Mesenteric fat pad (tissue), 1 donor: ENCODE measurements at regions not wholly inside any gene's neighbourhood (a gene's known extent, or its start where the extent isn't known, plus 50 kb on each side); places are given as distances from the start of the nearest gene placed in this dataset.

Source experiments
- DNase-seq: peaks from one replicate; pipeline ENCODE4 v3.0.0-alpha.2; 2020; ENCODE audit warnings: low spot score
- donor health status: DM: yes; HTN: yes; CAD: no.

DNA sequence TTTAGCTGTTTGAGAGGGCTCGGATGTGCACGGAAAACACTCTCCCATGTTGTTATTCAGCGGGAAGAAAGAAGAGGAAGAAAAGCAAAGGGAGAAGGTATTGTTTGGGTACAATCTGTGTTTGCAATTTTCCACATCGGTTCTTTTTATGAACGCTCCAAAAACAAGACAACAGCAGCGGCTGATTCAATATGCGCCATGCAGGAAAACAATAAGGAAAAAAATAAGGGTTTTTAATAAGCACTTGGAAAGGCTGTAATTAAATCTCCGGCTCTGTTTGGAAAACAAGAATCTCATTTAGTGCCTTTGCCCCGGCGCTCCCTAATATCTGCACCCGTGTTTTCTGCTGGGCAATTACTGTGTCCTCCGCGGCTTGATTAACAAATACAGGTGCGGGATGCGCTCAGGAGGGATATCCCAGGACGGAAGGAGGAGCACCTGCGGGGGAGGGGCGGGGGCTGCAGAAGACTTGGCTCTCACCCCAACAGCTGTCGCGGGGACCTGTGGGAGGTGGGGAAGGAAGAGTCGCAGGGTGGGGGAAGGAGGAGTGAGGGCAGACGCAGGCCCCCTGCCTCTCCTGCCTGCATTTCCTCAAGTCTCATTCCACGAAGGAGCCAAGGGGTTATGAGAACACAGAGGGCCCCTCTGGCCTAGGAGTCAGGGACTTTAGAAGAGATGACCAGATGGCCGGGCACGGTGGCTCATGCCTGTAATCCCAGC is 181.5 kb upstream of the PODXL start:
- DNase-seq: no peak

DNA sequence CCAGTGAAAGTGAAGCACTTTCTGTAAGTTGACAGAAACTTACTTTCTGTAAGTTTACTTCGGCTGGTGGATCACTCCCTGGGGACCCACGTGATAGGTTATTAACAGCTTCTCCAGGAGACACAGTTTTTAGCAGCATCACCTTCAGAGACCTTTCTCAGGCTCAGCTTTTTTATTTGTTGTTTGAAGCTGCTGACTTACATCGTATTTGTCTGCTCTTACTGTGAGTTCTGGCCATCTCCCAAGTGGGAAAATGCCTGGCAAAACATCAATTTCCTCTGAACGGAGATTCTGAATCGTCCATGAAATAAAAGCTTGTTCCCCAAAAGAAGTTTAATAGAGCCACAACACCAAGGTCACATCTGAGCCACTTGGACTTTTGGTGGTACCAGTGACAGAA is 178.7 kb upstream of the PODXL start:
- no peak for DNase-seq

DNA sequence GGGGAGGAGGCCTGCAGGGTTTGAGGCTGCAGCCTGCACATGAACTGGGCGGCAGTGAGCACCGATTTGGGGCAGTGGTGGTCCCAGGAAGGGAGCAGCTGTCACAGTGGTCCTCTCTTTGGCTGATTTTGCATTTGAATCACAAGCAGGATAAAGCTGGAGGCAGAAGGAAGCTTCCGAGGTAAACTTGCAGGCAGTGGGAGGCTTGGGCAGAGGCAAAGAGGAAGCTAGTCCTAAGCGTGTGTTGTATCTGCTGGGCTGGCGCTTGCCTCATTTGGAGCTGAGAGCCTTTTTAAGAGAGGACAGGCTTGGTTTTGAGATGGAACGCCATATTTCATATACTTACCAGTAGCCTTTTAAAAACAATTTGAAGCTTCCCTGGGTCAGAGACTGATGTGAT is 177.2 kb upstream of the PODXL start:
- no peak for DNase-seq

DNA sequence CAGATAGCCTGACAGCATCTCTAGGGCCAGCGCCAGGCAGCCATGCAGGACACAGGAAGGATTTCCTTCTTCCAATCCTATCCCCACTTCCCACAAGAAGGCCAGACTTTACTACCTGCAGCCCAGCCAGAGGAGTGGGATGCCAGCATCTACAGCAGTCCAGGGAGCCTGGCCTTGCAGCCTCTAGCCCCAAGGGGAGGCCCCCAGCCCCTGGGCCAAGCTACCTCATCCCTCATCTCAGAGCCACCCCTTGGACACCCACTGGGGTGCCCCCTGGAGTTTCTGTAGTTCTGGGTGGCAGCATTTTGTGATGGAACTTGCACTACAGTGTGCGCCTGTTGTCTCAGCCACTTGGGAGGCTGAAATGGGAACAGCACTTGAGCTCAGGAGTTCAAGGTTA is 170.8 kb upstream of the PODXL start:
- no peak for DNase-seq

DNA sequence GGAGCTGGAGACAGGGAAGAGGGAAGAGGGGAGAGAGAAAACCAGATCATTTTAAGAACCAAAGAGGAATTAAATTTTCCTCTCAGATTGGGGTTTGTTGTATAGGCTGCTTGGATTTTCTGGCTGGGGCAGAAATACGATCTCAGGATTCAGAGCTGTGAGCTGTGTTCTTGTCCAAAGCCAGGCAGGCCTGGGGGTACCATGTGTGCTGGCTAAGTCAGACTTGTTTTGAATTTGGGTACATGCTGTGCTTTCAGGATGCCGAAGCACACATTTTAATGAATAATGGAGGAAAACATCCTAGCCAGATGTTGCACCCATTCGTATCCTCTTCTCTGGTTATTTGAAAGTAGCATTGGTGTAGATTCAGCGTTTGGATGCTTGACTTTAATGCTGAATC is 170.3 kb upstream of the PODXL start:
- no peak for DNase-seq

DNA sequence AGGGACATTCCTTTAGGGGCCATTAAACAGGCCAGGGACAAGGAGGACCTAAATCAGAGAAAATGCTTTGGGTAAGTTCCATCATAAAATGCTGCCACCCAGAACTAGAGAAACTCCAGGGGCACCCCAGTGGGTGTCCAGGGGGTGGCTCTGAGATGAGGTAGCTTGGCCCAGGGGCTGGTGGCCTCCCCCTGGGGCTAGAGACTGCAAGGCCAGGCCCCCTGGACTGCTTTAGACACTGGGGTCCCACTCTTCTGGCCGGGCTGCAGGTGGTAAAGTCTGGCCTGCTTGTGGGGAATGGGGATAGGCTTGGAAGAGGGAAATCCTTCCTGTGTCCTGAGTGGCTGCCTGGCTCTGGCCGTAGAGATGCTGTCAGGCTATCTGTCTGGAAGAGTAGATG is 169.6 kb upstream of the PODXL start:
- no peak for DNase-seq

DNA sequence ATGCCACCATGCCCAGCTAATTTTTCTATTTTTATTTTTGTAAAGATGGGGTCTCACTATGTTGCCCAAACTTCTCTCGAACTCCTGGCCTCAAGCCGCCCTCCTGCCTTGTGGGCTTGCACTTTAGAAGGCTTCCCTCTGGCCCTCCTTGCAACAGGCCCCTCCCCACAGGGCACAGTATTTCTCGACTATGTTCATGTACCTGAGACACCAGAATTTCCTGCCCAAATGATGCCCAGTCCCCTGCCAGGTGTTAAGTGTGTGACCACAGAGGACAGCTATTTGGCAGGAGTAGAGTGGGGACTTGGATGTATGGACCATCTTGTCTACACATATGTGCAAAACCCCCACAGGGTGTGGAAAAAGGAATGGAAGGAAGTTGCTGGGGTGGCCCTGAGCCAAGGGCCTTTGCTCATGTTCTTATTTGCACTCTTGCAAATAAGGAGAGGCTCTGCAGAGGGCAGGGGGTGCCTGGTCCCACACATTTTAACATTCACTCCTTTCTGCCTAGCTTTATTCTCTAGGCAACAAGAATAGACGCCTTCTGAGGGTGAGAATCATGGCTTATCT is 168.4 kb upstream of the PODXL start:
- no peak for DNase-seq

DNA sequence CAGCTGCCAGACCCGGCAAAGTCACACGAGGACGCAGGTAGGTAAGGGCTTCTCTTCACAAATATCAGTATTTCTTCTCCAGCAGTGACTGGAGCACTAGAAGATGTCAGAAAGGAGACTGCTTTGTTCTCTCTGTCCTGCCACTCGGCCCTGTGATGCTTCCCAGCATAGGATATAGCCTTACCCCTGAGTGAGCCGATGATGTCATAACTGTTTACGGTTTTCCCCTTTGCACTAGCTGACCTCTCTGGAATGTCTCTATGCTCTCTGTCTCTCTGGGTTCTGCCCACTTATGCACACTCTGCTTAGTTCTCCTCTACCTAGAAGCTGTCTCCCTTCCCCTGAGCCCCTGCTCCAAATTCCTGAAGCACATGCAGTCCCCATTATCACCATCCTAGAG is 167.5 kb upstream of the PODXL start:
- DNase-seq: no peak

DNA sequence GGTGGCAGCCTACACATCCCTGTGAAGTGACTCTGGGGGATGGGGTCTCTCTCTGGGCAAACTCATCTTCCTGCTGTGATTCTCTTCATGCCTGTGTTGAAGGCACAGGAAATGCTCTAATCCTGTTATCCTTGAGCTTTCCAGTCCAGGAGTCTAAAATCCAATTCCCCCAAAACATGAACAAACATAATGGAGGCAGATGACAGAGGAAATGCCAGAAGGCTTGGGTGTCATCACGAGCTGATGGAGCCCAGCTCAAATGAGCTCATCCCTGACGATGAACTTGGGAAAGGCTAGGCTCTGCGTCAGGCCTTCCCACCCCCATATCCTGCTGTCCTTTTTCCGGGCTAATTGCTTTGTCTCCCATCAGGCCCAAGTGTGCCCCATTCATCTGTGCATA is 165.9 kb upstream of the PODXL start:
- no peak for DNase-seq

DNA sequence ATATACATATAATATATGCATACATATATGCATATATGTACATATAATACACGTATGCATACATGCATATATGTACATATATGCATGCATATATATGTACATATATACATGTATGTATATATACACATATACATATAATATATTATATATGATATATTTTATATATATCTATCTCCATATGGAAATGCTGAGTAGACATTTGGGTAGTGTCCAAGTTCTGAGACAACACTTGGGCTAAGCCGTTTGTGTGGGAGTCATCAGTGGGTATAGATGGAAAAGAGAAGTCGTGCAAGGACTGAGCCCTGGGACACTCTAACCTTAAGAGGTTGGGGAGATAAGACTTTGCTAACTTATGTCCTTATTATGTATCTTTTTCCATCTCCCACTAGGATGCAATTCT is 165.2 kb upstream of the PODXL start:
- DNase-seq: no peak

DNA sequence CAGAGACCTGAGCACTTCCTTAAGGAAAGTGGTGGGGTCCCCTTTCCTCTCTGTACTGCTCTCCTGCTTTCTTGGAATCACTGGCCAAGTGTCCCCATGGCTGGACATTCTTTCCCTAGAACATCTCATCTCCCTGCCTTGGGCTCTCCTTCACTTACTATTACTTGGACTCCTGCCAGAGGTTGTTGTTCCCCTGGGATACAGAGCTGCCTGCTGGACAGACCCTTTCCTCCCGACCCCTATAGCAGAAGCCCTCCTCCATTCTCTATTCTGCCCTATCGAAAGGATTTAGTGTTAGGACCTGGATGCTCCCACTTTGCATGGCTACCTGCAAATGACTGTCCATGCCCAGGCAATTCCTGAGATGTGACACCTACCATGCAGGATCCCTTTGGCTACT is 164.3 kb upstream of the PODXL start:
- no peak for DNase-seq

DNA sequence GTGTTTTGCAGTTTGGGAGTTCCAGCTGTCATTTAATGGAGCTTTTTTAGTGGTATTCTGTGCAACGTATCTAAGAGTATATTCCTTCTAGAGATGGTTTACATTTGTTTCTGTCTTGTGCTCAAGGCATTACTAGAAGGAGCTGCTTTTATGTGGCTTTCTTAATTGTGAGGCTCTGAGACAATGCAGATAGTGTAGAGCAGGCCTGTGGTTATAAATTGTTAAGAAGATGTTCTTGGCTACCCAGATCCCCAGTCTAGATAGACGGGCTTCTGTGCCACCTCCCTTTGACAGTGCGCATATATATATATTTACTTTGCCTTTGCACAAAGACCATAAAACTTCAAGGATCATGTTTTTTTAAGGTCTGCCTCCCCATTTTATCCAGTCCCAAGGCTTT is 160.8 kb upstream of the PODXL start:
- no peak for DNase-seq

DNA sequence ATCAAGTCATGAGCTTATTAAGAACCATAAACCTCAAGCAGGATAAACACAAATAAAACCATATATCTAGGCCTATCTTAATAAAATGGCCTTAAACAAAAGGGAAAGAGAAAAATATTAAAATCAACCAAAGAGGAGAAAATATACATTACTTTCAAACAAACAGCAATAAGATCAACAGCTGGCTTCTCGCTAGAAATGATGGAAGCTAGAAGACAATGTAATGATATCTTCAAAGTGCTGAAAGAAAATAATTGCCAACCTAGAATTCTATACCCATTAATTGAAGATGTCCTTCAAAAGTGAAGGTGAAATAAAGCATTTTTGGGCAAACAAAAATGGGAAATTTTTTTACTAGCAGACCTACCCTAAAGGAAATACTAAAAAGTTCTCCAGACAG is 142.9 kb upstream of the PODXL start:
- DNase-seq: no peak

DNA sequence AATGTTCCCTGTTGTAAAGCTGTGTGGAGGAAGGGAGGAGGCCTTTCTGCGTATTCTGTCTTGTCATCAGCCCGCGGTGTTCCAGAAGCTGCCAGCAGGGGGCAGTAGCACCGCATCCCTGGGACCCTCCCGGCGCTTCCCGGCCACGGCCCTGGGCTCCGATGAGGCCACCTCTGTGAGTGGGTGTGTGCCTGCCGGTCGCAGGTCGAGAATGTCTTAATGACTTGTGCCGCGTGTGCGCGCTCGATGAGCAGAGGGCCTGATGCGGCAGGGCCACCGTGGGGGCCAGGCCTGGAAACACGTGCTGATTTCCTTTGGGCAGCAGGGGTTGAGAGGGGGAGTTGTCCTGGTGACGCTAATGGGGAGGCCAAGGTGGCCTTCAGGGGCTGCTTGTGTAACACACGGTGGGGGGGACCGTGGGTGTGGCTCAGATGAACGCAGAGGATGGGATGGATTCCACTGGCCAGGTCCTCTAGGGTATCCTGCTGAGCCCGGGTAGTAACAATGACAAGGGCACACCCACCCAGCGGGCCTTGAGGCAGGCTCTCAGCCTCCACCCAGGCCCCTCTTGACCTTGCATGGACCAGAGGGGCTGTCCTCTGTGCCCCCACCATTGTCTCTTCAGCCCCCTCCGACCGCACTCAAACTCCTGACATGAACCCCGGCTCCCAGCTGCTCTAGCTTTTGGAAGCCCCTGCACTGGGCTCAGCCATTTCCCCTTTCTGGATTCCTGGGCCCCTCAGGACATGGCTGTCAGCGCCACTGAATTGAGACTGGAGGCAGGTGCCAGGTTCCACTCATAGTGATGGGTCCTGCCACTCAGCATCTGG is 135.9 kb upstream of the PODXL start:
- no peak for DNase-seq

DNA sequence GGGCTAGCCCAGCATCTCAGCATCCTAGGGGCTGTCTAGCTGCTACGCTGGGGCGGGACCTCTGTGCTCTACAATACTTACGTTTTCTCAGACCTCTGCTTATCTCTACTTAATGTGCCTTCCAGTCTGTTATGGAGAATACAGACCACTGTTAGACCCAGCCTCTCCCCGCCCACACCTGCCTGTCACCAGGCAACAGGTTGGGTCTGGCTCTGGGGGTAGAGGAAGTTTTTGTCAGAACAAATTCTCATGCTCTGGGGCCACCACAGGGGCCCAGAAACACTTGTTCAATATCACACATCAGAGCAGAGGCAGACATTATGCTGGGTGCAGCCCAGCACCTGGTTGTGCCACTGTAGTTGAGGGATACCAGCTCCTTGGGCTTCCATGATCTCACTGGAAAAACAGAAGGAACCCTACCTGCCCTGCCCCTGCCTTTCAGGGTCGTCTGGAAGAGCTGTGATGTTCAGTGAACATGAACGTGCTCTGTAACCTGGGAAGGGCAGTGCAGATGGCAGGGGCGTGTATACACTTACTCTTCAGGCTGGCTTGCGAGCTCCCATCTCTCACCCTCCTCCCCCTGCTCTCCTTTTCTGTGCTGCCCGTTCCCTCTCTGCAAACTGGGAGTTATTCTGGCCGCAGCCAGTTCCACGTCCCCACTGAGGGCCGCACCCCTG is 135.2 kb upstream of the PODXL start:
- DNase-seq: no peak

DNA sequence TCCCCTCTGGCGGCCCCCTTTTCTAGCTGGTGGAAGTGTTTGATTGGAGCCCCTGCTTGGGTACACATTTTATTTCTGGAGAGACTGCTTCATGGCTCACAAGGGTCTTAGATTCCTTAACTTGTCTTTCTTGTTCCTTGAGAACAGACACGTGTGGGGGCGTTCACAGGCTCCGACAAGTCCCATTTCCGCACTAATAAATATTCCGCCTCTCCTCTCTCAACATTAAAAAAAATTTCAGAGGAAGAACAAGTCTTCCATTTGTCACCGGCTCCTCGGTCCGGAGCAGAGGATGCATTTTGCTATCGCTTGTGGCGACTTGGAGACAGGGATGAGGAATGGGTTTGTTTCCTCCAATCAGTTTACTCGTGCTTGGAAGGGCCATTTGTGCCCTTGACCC is 134.0 kb upstream of the PODXL start:
- no peak for DNase-seq

DNA sequence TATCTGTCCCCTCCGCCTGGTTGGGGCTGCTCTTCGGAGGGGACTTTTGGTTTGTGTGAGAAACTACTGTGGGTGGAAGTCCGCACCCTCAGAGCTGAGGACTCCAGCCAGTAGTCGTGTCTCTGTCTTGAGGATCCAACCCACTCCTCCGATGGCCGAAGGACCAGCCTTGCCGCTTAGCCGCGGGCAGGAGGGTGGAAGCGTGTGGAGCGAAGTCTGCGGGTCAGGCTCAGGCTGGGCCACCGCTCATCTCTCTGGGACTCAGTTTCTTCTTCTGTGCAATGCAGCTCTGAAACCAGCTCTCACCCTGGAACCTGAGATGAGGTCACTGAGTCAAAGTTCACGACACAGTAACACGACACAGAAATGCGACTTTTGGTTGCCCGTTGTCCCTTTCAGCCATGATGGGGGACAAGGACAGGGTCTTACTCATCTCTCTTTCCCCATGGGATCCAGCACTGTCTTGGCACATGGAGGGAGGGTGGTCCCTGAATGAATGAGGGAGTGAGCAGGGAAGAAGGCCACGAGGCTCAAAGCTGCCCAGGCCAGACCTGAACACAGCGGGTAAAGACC is 133.3 kb upstream of the PODXL start:
- no peak for DNase-seq

DNA sequence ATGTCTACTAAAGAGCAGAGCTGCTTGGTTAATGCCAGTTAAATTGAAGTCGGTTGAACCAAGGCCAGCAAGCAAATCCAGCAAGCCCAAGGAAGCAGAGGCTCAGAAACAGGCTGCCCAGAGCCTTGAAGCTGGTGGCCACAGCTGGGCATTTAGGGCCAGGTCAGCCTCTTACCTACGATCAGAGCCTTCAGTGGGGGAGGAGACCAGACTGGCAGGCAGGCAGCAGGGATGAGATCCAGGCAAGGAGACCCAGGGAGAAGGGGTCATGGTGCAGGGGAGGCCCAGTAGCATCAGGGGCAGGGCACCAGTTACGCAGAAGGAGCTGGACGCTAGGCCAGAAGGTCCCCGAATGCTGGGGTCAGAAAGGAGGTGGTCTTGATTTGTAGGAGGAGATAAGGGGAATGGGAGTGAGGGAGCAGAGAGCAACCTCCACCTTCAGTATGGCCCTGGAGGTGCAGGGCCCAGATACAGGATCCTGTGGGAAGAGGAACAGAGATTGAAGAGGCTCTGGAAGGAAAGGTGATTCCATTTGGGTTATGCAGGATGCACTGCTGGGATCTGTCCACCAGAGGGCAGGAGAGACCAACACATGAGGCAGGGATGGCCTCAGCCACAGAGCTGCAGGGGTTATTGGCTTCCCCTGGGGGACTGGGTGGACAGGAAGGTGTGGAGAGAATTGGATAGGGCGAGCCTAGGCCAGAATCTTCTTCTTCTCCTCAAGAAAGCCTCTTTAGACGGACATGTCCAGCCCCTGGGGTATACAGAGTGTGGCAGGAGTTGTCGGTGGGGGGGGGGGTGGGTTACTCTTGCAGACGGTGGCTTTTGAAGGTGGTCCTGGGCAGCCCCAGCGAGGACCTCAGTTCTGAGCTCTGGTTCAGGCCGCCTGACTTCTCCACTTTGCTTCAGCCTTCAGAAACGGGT is 132.6 kb upstream of the PODXL start:
- no peak for DNase-seq

DNA sequence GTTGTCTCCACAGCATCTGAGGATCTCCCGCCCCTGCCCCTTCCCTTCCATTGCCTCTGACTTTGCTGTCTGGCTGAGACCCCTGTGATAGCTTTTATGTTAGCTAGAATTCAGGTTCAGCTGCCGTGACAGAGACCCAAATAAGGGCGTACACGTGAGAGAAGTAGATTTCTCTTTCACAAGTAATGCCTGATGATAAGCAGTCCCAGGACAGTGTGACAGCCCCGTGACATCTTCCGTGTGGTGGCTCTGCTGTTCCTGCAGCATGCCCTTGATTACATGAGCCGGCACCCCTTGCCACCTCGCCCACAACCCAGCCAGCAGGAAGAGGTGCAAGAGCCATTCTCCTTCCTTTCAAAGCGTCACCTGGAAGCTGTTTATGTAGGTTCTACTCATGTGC is 130.9 kb upstream of the PODXL start:
- no peak for DNase-seq

DNA sequence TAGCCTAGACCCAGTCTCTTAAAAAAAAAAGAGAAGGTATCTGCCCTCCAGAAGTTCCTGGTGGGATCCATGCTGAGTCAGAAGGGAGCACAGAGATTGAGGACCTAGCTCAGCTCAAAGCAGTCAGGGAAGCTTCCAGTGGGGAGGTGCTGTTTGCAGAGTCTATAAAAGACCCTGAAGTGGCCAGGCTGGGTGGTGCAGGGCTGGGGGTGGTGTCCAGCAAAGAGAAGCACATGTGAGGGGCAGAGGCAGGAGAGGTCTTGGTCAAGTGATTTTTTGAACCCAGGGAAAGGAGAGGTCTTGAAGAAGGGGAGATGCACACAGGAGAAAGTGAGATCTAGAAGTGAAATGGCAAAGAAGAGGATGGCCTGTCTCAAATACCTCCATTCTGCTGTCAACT is 130.4 kb upstream of the PODXL start:
- DNase-seq: no peak
